GM12892 (cell line): ENCODE measurements at regions not wholly inside any gene's neighbourhood (a gene's known extent, or its start where the extent isn't known, plus 50 kb on each side); places are given as distances from the start of the nearest gene placed in this dataset.

ENCODE experiments used
- POLR2A ChIP-seq: IDR thresholded peaks from 2 replicates; pipeline ENCODE4 v1.6.1; 2011; ENCODE audit warnings: low read depth, low read length, control low read depth
- POLR2AphosphoS5 ChIP-seq: IDR thresholded peaks from 2 replicates; pipeline ENCODE4 v1.6.1; 2011; ENCODE audit warnings: low read depth, low read length, control low read depth

DNA sequence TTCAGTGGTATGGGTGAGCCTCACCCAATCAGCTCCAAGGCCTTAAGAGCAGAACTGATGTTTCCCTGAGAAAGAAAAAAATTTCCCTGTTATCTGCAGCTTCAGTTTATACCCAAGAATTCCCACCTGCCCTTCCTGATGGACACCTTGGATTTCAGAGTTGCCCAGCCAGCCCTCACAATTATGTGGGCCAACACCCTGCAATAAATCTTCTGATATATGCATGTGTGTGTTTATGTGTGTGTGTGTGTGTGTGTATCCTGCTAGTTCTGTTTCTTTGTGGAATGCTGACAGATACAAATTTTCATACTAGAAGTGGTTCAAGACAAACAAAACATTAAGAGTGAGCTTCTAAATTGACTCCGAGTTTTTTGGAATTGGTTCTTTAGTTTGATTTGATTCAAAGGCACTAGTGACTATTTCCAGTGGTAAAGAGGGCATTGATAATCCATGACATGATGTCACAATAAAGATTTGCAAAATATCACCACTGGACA, 246.6 kb upstream of the BTBD3 start:
- TF ChIP-seq POLR2A = no peak
- no peak for TF ChIP-seq POLR2AphosphoS5
